ENCODE measurements at regions not wholly inside any gene's neighbourhood (a gene's known extent, or its start where the extent isn't known, plus 50 kb on each side); places are given as distances from the start of the nearest gene placed in this dataset.

DNA sequence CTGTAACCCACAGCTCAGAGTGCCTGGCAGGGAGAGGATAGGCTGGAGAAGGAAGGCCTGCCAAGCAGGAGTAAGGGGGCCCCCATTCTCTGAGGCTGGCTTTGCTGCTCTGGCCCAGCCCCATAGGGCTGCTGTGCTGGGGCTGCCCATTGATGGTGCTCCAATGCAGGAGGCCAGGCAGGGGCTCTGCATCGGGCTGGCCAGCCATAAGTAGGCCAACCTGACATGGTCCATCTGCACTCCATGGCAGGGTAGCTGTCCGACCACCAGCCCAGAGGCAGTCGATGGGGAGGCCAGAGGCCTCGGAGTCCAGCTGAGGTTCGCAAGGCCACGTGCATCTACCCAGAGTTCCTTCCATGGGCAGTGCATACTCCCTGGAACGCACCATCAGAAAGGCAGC lies 75.0 kb upstream of the PITX1 start:
- Histone ChIP-seq H3K4me1 (ENCODE audit: control insufficient read depth, extremely low read depth, insufficient read depth, low read length) (no peaks in the 10 kb centered on the region), H2AFZ (ENCODE audit: low read depth, low read length) (no peak overlapping the region), H3K27me3 (ENCODE audit: control insufficient read depth in 2 of 2, insufficient read depth in 2 of 2, low read length in 2 of 2) (peaks cover 0 to 4% of the 10 kb centered on the region in 2 experiments), H3K27ac (ENCODE audit: insufficient read depth, low read depth, low read length) (no peak overlapping the region), H3K9ac (replicated peaks; ENCODE audit: extremely low read depth, insufficient read depth, low read length) (no peak overlapping the region), H4K20me1 (replicated peaks; ENCODE audit: control insufficient read depth, extremely low read depth, insufficient read depth, low read length) (no peaks in the 10 kb centered on the region), H3K36me3 (ENCODE audit: control insufficient read depth in 2 of 2, extremely low read depth in 1 of 2, insufficient read depth in 2 of 2, low read length in 2 of 2) (no peaks in the 10 kb centered on the region), H3K9me1 (replicated peaks; ENCODE audit: control insufficient read depth, extremely low read depth, insufficient read depth, low read length) (no peaks in the 10 kb centered on the region), H3K79me2 (ENCODE audit: control insufficient read depth, insufficient read depth, low read length) (no peaks in the 10 kb centered on the region), H3K9me3 (replicated peaks; ENCODE audit: control insufficient read depth, insufficient read depth, low read length) (no peaks in the 10 kb centered on the region), H3K4me3 (replicated peaks in 1 of 3; ENCODE audit: insufficient read depth in 1 of 3, low read depth in 1 of 3, low read length in 3 of 3) (no peak overlapping the region), H3K4me2 (ENCODE audit: insufficient read depth, low read length) (no peak overlapping the region)
- no TSS peak for BruUV-seq (replicated peaks)
- ChIA-PET POLR2A (no interaction called here), CTCF (no interaction called here)
- dilution Hi-C loops (cut with MboI; ENCODE audit: extremely low pct_ligation_motif_present, low sequenced_read_pairs) (no loop called here), intact Hi-C loops (cut with micrococcal nuclease) (no loop called here)
- DNase-seq (ENCODE audit: low read depth, low spot score): no peak
- no peak for FAIRE-seq
- TF ChIP-seq GATA2 (IDR thresholded peaks at IDR 0.05; ENCODE audit: insufficient read depth, insufficient read length, low read depth, low read length) (no peak), POLR2AphosphoS5 (IDR thresholded peaks at IDR 0.05; ENCODE audit: insufficient read depth, low read depth, low read length) (no peak), EZH2 (IDR thresholded peaks at IDR 0.05; ENCODE audit: borderline replicate concordance, low read depth, low read length, severe bottlenecking) (no peak), MAX (IDR thresholded peaks at IDR 0.05; ENCODE audit: insufficient read depth, insufficient read length) (no peak), JUN (IDR thresholded peaks at IDR 0.05; ENCODE audit: borderline replicate concordance, insufficient read depth, insufficient read length, low read depth) (no peak), MYC (IDR thresholded peaks at IDR 0.05; ENCODE audit: low read depth, low read length) (no peak), CTCF (IDR thresholded peaks at IDR 0.05; ENCODE audit: extremely low read depth in 1 of 2, insufficient read depth in 1 of 2, low read depth in 1 of 2, low read length in 2 of 2) (no peak), POLR2A (IDR thresholded peaks at IDR 0.05; ENCODE audit: low read depth, low read length) (no peak), FOS (IDR thresholded peaks at IDR 0.05; ENCODE audit: borderline replicate concordance, insufficient read depth, low read length) (no peak)
